Left ventricle myocardium inferior (tissue), 1 donor: ENCODE measurements at regions not wholly inside any gene's neighbourhood (a gene's known extent, or its start where the extent isn't known, plus 50 kb on each side); places are given as distances from the start of the nearest gene placed in this dataset.

Source experiments
- DNase-seq: peaks from one replicate; pipeline ENCODE4 v3.0.0-alpha.2; 2020
- H3K27ac ChIP-seq: fragments of 200-600 bp; replicated peaks from 2 replicates; pipeline ENCODE4 v1.8.0; 2021
- H3K27me3 ChIP-seq: fragments of 200-600 bp; 2 replicates; pipeline ENCODE4 v1.8.0; 2021; ENCODE audit warnings: low read depth
- H3K36me3 ChIP-seq: fragments of 200-600 bp; 2 replicates; pipeline ENCODE4 v1.8.0; 2021
- H3K4me1 ChIP-seq: fragments of 200-600 bp; 2 replicates; pipeline ENCODE4 v1.8.0; 2021
- H3K4me3 ChIP-seq: fragments of 200-600 bp; 2 replicates; pipeline ENCODE4 v1.8.0; 2021; ENCODE audit warnings: mild to moderate bottlenecking, moderate library complexity
- H3K9me3 ChIP-seq: fragments of 200-600 bp; replicated peaks from 2 replicates; pipeline ENCODE4 v1.8.0; 2021
- CTCF ChIP-seq: fragments of 200-600 bp; IDR thresholded peaks from 2 replicates; pipeline ENCODE4 v1.8.0; 2021; ENCODE audit warnings: antibody characterized with exemption, mild to moderate bottlenecking, borderline replicate concordance
- intact Hi-C: fragments of 100-400 bp; cut with micrococcal nuclease; formaldehyde crosslinking; loops from one replicate; pipeline ENCODE4 v1.11.0; 2022
- donor health status: DM: no; HTN: yes; CAD: no; lungs with severe emphysema.

- H3K9me3 ChIP-seq: peaks cover 6% of the 10 kb centered on the region
- intact Hi-C loops: no loop called here
- H3K4me1 ChIP-seq: no peaks in the 10 kb centered on the region
- TF ChIP-seq CTCF: no peak
- DNase-seq: no peak
- no peaks in the 10 kb centered on the region for H3K36me3 ChIP-seq
- no peak overlapping the region for H3K27ac ChIP-seq
- no peaks in the 10 kb centered on the region for H3K27me3 ChIP-seq
- H3K4me3 ChIP-seq: no peak overlapping the region
Observed at GRCh38 chr15:37793851-37794250, 140.6 kb upstream of the TMCO5A start.

GRCh38 chr15:37794947-37795346, 139.5 kb upstream of the TMCO5A start:
- TF ChIP-seq CTCF: no peak
- Histone ChIP-seq H3K36me3 (no peaks in the 10 kb centered on the region), H3K4me3 (no peak overlapping the region), H3K27ac (no peak overlapping the region), H3K9me3 (peaks cover 6% of the 10 kb centered on the region), H3K4me1 (no peaks in the 10 kb centered on the region), H3K27me3 (no peaks in the 10 kb centered on the region)
- no peak for DNase-seq
- intact Hi-C loops: no loop called here

- no peak for TF ChIP-seq CTCF
Observed at GRCh38 chr15:37801529-37801928, 132.9 kb upstream of the TMCO5A start.

DNA sequence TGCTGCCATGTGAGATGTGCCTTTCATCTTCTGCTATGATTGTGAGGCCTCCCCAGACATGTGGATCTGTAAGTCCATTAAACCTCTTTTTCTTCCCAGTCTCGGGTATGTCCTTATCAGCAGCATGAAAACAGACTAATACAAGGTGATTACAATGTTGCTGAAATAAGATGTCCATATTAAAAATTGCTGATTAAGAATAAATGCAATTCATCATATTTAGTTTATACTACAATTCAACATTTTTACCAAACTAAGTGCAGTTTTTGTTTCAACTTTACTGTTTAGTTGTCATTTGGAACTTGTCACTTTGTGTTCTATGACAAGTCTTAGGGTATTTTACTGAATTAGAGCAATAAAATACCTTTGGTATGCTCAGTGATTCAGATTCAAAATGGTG, 127.6 kb upstream of the TMCO5A start:
- no peak for TF ChIP-seq CTCF
- Histone ChIP-seq H3K27me3 (no peaks in the 10 kb centered on the region), H3K4me1 (no peaks in the 10 kb centered on the region), H3K9me3 (no peaks in the 10 kb centered on the region), H3K27ac (no peak overlapping the region), H3K36me3 (no peaks in the 10 kb centered on the region), H3K4me3 (no peak overlapping the region)
- intact Hi-C loops: no loop called here
- no peak for DNase-seq

More at GRCh38 chr15:37801529-37801928, 132.9 kb upstream of the TMCO5A start:
- no peaks in the 10 kb centered on the region for H3K4me1 ChIP-seq
- intact Hi-C loops: no loop called here
- no peak overlapping the region for H3K27ac ChIP-seq
- no peak overlapping the region for H3K4me3 ChIP-seq
- H3K9me3 ChIP-seq: peaks cover 6% of the 10 kb centered on the region
- no peaks in the 10 kb centered on the region for H3K36me3 ChIP-seq
- no peaks in the 10 kb centered on the region for H3K27me3 ChIP-seq
- DNase-seq: no peak

DNA sequence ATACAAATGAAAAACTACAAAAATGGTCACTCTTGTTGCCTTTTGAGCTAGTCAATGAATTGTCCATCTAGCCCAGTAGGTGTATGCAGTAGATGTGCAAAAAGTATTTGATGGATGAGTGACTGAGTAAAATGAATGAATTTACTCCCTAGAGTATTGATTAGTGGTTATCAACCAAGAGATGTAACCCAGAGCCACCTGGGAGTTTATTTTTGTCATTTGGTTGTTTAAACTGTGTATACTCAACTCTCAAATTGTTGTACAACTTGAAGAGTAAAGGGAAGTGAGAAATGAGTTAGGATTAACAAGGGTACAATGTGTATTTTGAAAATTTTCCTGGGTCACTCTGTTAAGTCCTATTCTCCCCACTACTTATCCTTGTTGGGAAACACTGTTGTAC, 124.1 kb upstream of the TMCO5A start:
- no peak for TF ChIP-seq CTCF
- no peaks in the 10 kb centered on the region for H3K36me3 ChIP-seq
- intact Hi-C loops: no loop called here
- H3K27ac ChIP-seq: no peak overlapping the region
- DNase-seq: no peak
- no peak overlapping the region for H3K4me3 ChIP-seq
- H3K9me3 ChIP-seq: no peaks in the 10 kb centered on the region
- H3K27me3 ChIP-seq: no peaks in the 10 kb centered on the region
- no peaks in the 10 kb centered on the region for H3K4me1 ChIP-seq

- no peak overlapping the region for H3K4me3 ChIP-seq
- peaks cover 3% of the 10 kb centered on the region for H3K27me3 ChIP-seq
- H3K27ac ChIP-seq: no peak overlapping the region
- no peak for TF ChIP-seq CTCF
- DNase-seq: no peak
- no peaks in the 10 kb centered on the region for H3K9me3 ChIP-seq
- intact Hi-C loops: no loop called here
- no peaks in the 10 kb centered on the region for H3K4me1 ChIP-seq
- no peaks in the 10 kb centered on the region for H3K36me3 ChIP-seq
Observed at GRCh38 chr15:37813306-37813705, 121.1 kb upstream of the TMCO5A start.
